B cell (primary cell): ENCODE measurements at regions not wholly inside any gene's neighbourhood (a gene's known extent, or its start where the extent isn't known, plus 50 kb on each side); places are given as distances from the start of the nearest gene placed in this dataset.

ENCODE experiments used
- EZH2 ChIP-seq: IDR thresholded peaks from 2 replicates; pipeline ENCODE4 v1.6.1; 2012; ENCODE audit warnings: borderline replicate concordance, low read depth, mild to moderate bottlenecking, moderate library complexity, low read length; ENCODE audit not compliant: insufficient read depth, poor library complexity, severe bottlenecking
- TF ChIP-seq, protein P1 (sequence below): fragments of 200-600 bp; IDR thresholded peaks from one replicate; pipeline ENCODE4 v1.8.0; 2022; ENCODE audit warnings: antibody characterized with exemption, mild to moderate bottlenecking

- TF ChIP-seq, protein P1, sequence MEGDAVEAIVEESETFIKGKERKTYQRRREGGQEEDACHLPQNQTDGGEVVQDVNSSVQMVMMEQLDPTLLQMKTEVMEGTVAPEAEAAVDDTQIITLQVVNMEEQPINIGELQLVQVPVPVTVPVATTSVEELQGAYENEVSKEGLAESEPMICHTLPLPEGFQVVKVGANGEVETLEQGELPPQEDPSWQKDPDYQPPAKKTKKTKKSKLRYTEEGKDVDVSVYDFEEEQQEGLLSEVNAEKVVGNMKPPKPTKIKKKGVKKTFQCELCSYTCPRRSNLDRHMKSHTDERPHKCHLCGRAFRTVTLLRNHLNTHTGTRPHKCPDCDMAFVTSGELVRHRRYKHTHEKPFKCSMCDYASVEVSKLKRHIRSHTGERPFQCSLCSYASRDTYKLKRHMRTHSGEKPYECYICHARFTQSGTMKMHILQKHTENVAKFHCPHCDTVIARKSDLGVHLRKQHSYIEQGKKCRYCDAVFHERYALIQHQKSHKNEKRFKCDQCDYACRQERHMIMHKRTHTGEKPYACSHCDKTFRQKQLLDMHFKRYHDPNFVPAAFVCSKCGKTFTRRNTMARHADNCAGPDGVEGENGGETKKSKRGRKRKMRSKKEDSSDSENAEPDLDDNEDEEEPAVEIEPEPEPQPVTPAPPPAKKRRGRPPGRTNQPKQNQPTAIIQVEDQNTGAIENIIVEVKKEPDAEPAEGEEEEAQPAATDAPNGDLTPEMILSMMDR = no peak
- TF ChIP-seq EZH2 = no peak
Observed at GRCh38 chr19:23519031-23519430, 123.8 kb upstream of the ZNF91 start.
